T-helper 1 cell treated with Interleukin-12 subunit alpha and Interleukin-12 subunit beta and Interleukin-4 antibody, amounts not matched to agents 30 ng/mL and 1 ng/mL, for 36 hours (primary cell): ENCODE measurements at regions not wholly inside any gene's neighbourhood (a gene's known extent, or its start where the extent isn't known, plus 50 kb on each side); places are given as distances from the start of the nearest gene placed in this dataset.

Source experiments
- intact Hi-C: fragments of 100-400 bp; cut with micrococcal nuclease; formaldehyde crosslinking; loops from one replicate; pipeline ENCODE4 v1.15.1; 2024

DNA sequence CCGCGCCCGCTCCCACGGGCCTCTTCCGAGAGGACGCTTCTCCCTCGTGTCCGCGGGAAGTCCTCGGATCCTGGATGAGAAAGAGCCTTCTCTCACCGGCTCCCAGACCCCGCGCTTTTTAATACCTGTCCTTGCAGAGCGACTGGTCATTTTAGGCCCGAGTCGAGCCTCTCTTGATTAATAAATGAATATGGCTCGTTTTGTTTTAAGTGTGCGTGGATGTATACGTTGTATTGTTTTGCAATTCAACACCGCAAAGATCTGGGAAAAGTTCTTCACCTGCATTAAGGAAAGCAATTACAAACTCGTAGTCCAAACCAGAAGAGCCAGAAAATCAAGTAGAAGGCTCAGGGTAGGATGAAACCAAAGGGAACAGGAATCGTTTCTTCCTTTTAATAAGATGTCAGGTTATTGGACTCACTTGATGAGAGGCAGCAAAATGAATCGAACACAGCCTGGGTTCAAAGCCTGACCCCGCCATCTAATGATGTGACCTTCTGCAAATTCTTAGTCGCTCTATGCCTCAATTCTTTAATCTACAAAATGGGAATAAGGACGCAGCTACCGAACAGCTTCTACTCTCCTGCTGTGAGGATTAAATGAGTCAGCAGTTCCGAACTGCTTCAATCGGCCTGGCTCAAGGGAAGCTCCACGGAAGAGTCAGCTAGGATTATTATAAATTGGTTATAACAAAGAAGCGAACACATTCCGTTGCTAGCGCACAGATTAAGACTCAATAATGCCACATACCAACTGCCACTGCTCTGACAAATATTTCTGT is 277.8 kb upstream of the NEBL start:
- intact Hi-C loops: no loop called here

DNA sequence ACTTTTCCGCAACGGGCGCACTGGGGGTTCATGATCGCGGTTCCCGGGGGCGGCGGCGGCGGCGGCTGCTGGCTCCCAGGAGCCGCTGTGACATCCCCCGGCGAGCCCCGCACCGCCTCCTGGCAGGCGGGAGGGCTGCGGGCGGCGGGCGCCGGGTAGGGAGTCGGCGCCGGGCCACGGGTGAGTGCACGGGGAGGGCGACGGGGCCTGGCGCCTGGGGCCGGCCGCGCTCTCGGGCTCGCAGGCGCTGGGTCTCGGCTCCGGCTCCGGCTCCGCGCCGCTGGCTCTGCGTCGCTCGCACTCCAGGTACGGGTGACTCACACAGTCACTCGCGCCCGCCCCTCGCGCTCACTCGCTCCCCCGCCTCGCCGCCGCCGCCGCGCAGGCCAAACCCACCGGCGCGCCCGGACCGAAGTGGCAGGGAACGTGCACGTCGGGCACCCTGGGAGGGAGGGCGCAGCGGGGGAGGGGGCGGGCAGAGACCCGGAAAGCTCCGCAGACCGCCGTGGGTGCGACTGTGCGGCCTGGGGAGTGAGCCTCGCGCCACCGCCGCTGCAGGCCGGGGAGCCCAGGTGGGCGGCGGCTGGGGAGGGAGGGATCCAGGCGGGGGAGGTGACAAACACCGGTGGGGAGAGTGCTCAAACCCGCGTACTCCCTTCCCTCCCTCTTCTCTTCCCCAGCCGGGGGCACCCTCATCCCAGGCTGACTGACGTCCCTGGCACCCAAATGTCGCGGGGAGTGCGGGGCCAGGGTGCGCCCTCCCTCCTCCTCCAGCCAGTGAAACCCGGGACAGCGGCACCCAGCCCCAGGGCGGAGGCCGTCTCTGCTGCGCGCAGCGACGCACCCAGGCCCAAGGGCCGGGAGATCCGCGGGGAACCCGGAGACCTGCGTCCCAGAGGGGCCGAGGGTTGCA is 276.9 kb upstream of the NEBL start:
- intact Hi-C loops: no loop called here

DNA sequence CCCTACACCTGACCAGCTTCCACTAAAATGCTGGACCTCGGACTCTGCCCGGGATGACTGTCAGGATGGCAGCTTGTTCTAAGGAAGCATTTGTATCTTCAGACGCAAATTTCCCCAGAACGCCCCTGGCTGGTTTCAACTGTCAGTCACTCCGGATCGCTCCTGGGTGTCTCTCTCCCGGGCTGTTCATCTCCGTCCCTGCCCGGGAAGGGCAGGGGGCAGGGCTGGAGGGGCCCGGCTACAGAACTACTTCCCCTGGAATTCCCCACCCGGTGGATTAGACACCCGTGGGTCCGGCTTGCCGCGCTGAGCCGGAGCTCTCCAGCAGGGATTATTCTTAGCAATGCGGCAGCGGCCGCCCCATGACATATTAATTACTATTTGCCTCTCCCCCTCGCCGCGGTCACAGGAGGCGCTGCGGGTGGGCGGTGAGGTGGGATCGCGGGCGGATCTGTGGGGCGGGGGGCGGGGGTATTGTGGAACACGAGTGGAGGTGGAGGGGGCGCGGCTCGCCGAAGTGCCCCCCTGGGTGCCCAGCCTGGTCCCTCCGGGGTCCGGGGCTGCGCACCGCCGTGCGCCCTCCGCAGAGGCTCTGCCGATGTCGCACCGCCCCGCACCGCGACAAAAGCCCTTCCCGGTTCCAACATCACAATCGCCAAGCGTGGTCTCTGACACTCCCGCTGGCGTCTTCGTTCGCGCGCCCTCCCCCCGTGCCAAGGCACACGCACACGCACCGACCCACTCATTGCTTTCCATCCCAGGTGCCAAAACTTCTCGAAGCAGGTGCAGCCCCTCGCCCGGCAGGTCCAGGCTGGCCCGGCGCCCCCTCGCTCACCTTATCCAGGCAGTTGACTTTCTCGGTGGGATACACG is 276.1 kb upstream of the NEBL start:
- intact Hi-C loops: no loop called here

DNA sequence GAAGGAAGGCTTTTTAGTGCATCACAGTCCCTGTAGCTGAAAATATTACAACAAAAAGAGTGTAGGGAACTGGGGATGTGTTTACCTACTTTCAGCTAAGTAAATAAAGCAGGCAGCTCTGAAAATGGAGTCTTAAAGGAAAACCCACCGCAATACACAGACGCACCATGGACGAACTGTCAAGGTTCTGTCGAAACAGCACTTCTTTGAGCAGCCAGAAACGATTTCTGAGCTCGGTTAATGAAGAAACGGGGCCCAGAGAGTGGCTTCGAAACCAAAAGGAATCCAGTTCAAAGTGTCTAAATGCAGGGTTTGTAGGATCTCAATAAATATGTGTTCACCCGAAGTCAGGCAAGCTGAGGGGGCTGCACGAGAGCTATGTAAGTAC is 275.4 kb upstream of the NEBL start:
- intact Hi-C loops: no loop called here

DNA sequence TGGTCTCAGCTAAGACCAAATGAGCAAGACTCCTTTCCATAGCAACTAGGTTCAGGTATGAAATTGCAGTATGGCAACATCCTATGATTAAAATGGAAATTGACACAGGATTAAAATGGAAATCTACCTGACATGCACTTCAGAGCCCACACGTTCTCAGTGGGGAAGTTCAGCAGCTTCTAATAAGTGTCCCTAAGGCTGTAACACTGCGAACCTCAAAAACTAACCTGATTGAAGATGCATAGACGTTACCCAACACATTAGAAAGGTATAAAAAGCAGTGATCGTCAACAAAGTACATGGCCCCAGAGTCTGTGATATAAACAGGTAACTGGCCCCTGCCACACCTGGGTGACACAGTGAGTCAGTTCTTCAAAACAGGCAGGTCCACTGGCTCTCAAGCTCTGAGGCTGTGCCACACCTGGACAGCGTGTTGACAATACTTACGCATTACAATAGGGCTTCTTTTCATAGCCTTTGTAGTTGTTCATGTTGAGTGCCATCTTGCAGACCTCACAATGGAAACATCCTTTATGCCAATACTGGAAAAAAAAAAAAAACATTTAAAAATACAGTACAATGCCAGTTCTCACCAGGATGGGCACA is 274.9 kb upstream of the NEBL start:
- intact Hi-C loops: no loop called here

DNA sequence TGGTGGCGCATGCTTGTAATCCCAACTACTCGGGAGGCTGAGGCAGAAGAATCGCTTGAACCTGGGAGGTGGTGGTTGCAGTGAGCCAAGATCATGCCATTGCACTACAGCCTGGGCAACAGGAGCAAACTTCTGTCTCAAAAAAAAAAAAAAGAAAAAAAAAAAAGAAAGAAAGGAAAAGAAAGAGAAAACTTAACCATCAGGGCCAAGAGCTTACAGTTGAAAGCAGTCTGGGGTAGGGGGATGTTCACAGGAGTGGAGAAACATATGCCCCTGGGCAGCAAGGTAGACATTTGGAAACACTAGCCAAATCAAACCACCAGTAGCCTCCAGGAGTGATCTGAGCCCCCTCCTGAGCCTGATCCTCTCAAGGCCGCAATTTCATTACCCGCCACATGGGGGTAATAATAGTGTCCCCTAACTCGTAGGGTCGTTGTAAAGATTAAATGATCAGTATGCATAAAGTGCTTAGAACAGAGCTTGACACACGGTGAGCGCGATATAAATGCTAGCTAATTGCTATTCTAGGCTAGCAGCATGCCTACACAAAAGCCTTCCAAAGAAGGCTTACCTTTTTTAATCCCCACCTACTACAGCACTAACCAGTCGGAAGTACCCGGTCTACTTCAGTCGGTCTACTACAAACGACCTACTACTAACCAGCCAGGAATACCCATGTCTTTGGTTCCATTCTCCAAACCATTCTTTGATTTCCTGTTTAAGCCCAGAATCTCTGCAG is 274.3 kb upstream of the NEBL start:
- intact Hi-C loops: no loop called here

DNA sequence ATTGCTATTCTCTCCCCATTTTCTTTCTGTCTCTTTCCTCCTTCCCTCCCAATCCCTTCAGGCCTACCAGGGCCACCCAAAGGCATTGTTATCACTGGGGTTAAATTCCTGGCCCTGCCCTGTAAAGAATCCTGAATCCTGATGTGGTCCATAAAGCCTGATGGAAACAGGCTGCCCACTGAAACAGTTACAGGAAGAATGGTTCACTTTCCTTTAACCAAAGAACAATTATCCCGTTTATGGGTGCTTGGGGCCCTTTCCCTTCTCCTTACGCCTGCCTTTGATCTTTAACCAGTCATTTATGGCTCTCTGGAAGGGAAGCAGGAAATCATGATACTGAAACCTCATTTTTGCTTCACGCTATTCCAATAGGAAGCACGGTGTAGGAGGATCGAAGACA is 273.1 kb upstream of the NEBL start:
- intact Hi-C loops: no loop called here

DNA sequence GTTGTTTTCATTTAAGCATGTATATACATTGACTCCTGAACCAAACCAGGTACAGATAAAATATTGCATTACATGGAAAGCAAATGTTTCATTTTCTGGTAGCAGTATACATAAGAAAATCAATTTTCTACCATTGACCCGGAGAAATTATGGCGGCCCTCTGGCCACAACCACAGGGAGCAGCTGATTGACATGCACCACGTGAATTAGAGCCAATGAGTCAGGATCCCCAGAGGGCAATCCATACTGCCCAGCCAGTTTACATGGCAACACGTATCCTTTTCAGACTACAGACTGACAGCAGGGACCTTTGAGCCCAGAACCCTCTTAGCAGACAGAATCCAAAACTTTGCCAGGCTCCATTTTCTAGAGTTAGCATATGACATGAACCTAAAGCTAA is 272.2 kb upstream of the NEBL start:
- intact Hi-C loops: no loop called here

DNA sequence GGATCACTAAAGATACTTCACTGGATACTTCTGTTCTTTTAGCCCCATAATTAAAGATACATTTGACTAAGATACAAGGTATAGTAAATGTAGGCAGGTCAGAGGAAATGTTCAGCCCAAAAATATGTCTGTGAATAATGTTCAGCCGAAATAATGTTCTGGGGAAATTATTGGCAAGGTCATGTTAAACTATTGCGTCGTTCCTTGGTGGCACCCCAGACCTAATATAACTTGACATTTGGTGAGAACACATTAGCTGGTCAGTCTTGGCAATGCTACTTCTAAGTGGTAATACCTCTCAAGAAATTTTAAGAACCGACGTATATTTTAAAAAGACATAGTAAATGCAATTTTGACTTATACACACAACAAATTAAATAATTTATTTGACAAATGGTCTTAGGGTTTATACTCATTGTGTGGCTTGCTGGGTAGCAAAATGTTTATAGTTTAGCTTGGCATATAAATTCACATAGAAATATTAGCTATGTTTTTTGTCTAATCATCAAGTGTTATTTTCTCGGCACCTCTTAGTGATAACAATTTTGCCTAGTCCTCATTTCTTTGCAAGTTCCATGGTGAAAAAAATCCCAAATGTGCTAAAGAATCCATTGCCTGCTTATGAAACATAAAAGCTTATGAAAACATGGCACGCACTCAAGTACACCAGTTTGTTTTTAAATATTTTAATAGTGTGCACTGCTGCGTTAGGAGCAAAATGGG is 270.3 kb upstream of the NEBL start:
- intact Hi-C loops: no loop called here

DNA sequence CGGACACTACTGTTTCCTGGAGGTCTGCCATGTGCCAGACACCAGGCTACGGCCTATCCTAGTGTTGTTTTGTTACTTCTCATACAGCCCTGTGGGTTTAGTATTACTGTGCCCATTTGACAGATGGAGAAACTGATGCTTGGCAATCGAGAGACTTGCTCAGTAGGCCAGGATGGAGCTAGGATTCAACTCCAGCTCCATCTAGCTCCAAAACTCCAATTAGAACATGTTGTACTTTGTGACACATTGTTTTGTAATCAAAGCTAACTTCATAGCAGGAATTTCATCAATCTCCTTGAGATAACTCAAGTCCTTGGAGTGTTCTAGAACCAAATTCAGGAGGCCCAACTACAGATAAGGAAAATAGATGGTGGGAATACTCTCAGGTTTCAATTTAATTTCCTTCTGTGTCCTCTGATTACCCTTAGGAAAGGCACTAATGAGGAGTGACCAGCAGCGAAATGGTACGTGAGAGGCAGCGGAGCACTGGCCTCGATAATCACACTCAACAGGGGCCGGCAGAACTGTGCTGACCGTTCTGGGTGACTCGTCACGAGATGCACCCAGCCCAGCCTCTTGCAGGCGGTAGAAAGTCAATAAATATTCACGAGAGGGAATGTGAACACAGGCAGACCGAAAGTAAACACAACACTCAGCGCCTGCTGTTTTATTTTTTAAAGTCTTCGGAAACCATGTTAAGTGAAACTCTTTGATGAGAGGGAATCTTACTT is 269.6 kb upstream of the NEBL start:
- intact Hi-C loops: no loop called here

DNA sequence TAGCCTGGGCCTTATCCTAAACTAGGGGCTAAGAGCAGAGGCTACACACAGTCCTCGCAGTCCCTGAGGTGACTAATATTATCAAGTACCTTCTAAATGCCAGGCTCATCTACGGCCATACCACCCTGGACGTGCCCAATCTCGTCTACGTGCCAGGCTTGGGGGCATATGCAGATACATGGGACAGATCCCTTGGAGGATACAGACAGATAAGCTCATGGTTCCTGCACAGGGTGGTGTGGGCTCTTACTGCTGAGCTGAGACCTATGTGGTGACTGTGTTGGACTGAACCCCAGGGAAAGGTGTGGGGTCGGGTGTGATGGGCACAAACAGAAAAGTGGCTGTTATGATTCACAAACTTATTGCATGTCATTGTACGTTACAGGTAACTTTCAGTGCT is 268.4 kb upstream of the NEBL start:
- intact Hi-C loops: no loop called here

DNA sequence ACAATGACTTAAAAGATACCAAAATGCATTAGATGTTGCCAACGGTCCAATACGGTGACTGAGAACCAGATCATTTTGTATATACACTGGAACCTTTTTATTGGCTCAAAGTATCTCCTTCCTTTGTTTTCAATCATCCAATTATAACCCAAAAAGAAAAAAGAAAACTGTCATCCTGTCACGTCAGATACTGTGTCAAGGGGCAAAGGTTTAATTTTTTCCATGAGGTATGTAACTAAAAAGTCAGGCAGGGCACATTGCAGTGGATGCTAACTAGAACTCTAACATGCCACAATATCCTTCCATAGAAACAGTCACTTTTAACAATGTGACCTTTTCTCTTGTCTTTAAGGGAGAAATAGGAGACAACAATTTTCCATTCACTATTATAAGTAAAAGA is 267.6 kb upstream of the NEBL start:
- intact Hi-C loops: no loop called here

DNA sequence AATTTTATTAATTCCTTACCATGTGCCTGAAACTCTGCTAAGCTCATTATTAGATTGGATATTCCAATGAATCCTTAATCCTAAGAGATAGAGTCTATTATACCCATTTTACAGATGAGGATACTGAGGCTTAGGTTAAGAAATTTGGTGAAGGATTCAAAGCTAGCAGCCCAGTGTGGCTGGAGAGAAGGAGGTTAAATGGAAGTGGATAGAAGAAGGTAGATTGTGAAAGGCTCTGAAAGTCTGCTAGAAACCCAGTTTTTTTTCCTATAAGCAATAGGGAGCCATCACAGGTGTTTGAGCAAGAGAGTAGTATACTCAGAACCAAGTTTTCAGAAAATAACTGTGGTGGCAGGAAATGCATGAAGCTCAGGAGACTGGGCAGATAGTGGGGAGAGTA is 265.8 kb upstream of the NEBL start:
- intact Hi-C loops: no loop called here

DNA sequence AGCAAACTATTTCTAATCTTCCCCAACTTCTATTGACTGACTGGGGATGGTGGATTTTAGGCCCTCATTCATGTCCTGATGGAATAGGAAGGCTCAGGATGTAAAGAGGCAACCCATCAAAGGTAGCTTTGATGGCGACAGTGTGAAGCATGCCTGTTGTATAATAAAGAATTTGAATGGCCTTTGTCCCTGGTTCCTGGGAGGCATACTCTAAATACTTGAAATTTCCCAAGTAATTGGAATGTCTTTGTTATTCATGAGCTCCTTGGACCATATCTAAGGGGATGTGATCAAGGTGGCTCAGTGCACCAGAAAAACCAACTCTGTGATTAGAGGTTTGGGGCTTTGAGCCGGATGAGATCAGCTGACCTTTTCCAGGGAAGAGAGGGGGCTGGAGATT is 264.5 kb upstream of the NEBL start:
- intact Hi-C loops: no loop called here

DNA sequence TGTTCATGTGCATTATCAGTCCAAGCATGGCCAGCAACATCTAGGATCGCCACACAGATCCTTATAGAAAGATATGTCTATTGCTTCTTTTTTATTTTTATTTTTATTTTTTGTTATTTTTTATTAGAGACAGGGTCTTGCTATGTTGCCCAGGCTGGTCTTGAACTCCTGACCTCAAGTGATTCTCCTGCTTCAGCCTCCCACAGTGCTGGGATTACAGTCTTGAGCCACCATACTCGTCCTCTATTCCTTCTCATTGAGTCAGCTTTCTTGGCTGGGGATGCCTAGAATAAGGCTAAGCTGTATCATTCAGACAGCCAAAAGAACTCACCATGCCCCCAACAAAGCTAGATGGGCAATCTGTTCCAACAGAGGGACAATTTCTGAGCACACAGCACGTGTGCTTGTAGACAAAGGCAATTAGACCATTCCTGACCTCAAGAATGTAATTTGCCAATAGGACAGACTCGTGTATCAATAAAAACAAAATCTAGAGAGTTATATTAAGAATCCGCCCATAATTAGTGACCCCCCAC is 264.0 kb upstream of the NEBL start:
- intact Hi-C loops: no loop called here

DNA sequence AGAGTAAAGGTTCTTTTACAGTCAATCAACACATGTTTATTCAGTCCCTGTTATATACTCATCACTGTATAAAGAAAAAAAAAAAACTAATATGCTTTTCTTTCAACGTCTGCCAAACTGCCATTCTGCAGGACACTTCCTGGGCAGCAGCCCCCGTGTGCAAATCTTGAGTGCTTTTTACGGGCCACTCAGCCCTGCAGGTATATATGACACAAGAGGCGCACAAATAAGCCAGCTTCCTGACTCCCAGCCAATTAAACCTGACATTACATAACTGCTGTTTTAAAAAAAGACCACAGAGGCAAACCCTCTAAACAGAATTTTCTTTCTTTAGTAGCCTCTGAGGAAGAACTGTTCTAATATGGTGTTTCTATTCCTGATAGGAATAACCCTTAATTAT is 263.0 kb upstream of the NEBL start:
- intact Hi-C loops: no loop called here

DNA sequence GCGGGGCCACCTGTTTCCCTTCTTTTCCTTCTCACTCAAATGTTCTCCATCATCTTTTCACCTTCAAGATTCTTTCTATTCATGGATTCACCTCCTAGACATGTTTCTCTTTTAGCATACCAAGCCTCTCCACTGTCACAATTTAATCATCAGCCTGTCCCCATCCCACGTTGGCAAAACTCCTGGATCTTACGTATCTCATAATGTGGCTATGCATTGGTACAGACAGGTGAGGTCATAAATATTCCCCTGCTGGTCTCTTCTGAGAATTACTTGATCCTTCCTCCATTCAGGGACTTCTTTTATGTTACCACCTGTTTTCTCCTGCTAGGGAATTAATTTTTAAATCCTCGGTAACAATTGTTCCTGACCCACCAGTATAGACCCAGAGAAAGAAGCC is 262.6 kb upstream of the NEBL start:
- intact Hi-C loops: no loop called here

DNA sequence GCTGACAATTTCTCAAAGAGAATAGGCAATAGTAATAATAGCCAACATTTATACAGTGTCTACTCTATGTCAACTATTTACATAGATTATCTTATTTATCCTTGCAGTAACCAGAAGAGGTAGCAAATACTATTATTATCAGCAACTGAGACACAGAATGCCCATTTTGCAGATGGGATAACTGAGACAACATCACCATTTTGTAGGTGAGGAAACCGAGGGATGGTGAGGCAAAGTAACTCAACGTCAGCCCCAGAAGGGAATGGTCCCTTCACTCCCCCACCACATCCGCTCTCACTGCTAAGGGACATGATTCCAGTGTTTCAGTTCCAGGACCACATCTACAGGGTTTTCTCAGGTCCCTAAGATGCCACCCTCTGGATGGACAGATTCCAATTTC is 261.2 kb upstream of the NEBL start:
- intact Hi-C loops: no loop called here

DNA sequence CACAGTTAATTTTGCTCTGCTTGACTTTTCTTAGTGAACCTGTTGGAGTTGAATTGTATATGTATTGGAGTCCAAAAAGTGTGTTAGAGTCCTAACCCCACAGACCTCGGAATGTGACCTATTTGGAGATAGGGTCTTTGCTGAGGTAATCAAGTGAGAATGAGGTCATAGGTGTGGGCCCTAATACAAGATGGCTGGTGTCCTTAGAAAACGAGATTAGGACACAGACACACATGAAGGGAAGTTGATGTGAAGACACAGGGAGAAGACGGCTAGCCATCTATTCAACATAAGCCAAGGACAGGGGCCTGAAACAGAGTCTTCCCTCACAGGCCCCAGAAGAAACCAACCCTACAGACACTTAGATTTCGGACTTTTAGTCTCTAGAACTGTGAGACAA is 260.6 kb upstream of the NEBL start:
- intact Hi-C loops: no loop called here
